Astrocyte of the hippocampus (primary cell): ENCODE measurements at regions not wholly inside any gene's neighbourhood (a gene's known extent, or its start where the extent isn't known, plus 50 kb on each side); places are given as distances from the start of the nearest gene placed in this dataset.
A peak's percentile ranks its signal among the peaks of the same experiment; 100 is the strongest.

Experiments
- DNase-seq: peaks from one replicate; pipeline ENCODE4 v3.0.0; 2011; ENCODE audit warnings: low read depth, low spot score

DNA sequence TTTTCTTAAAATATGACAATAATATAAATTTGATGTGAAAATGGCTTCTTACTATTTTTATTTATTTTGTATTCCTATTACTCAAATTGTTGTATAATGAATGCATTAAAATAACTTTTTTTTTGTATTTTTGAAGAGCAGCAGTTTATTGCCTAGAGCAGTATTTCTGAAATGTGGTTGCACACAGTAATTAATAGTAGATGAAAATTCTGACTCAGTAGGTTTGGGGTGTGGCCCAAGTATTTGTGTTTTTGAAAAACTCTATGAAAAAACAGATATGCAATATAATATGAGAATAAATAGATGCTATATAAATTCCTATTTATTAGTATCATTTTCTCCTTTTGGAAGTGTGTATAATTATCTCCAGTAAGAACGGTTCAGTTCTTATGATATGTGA is 2225.3 kb upstream of the C9orf72 start:
- DNase-seq = no peak

DNA sequence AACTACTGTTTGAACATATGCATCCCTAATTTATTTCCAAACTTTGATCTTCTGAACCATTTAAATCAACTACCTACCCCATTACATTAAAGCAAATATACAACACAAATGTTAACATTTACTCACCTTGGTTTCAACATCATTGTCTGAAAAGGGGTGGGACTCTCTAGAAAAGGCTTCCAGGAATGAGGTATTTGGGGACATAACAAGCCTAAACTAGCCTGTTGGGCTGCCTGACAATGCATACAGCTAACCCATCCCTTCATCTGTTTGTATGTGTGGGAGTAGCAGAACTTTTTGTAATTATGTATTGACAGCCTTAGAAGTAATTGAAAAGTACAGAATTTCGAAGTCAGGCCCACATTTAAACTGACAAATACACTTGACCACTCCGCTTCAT is 2225.9 kb upstream of the C9orf72 start:
- no peak for DNase-seq

DNA sequence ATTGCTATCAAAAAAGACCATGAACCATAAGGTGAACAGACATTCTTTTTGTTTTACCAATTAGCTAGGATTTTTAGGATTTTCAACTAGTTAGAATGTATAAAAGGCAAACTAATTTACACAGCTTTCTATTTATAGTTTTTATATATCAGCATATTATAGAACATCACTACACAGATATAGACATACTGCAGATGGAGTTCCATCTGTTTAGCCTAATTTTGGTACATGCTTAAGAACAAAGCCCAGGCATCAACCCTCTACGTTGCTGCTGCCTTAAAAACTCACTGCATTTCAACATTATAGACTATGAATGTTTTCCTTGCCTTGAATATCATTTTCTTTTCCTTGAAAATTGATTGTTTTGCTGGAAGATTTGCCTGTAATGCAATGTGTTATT is 2227.5 kb upstream of the C9orf72 start:
- no peak for DNase-seq

DNA sequence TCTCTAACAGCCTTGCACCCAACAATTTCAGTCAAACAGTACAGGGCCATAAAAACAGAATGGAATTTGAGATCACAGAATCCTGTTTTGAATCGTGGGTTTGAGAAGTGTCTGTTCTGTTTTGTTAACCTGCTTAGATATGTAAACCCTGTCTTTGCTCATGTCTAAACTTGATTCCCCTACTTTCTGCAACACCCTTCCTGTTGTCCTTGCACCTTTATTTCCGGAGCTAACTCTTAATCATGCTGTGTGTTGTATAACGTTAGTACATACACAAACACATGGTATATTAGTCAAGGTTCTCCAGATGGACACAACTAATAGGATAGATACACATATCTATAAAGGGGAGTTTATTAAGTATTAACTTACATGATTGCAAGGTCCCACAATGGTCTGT is 2229.2 kb upstream of the C9orf72 start:
- DNase-seq = no peak

DNA sequence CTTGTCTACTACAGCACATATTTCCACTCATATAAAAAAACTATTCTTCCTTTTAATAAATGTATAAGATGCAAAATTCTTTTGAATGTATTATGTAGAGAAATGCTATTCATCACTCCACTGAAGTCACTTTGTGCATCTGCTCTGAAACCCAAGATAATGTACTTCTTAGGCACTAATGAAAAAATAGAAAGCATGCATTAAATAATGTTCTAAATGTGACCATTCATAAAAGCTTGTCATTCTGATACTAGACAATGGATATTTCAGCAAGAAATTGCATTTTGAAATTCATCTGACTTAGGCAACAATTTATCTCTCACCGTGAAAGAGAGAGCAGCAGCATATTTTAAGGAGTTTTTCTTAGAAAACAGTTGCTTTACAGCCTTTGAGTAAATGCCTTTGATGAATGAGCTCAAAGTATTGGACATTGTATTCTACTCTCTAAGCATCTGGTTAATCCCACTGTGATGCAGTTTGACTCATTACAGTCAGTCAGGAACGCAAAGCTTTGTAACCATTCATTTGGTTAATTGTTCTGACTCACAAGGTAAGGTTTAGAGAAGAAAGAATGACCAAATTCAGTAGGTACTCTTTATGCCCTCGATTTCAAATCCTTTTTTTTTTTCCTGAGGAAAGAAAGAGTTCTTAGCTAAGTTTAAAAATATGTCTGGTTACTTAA is 2233.8 kb upstream of the C9orf72 start:
- peak; percentile 30 for DNase-seq

DNA sequence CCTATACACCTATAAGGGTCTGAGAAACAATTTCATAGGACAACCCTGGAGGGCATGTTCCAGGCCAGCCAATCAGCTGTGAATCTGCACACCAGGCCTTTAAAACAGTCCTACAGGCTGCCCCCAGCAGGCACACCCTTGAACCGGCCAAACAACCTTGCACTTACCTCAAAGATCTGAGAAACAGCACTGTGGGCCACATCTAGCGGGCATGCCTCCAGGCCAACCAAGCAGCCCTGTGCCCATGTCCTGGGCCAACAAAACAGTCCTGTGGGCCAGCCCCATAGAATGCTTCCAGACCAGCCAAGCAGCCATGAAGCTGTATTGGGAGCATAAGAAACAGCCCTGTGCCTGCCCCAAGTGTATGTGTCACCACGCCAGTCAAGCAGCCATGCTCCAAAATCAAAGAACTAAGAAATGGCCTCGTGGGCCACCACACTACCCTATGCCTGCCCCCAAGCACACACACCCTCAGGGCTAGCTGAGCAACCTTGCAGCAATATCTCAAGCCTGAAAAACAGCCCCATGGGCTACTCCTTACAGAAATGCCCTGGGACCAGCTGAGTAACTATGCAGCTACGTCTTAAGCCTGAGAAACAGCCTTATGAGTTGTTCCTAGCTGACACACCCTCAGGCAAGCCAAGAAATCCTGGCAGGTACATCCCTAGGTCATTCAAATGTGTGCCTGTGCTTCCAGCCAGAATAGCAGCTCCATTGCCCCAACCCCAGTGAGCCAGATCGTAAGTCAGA is 2243.8 kb upstream of the C9orf72 start:
- no peak for DNase-seq

DNA sequence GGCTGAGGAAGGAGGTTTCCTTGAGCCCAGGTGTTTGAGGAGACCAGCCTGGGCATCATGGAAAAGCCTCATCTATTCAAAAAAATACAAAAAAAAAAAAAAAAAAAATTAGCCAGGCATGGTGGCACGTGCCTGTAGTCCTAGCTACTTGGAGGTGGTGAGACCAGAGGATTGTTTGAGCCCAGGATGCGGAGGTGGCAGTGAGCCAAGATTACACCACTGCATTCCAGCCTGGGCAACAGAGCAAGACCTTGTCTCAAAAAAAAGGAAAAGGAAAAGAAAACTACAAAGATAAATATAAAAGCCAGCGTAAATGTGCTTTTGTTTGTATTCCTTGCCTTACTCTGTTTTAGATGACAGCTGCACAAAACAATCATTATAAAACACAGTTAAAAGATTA is 2249.2 kb upstream of the C9orf72 start:
- no peak for DNase-seq

DNA sequence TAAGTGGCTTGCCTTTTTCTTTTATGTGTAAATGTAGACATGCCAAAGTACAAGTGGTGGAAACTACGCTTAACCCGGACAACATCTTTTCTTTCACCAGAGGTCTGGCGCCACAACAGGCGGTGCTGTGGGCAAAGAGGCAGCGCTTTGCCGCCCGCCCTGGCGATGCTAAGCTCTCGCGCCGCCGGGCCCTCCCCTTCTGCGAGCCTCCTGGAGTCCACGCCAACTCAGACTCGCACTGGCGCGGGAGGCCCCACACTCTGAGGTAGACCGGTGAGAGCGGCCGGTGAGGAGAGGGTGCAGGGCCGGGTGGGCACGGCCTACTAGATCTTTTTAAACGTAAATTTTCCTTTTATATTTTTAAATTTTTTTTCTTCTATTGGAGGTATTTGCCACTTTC is 2253.1 kb upstream of the C9orf72 start:
- DNase-seq = no peak

DNA sequence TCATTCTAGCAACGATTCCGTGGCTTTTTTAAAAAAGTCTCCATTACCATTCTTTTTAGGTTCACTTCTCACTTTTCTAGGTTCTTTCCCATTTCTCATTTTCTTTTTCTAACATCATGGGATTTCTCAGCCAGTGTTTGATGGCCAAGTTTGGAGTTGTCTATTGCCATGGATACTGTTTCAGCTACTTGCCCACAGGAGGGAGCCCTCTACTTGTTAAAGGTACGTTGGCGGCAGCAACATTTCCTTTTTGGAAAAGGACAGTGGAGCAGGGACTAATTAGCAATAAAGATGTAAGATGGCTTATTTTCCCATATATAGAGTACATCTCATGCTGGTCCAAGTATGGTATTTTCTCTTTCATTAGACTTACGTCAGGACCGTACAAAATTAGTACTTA is 2257.5 kb upstream of the C9orf72 start:
- DNase-seq = peak; percentile 33

DNA sequence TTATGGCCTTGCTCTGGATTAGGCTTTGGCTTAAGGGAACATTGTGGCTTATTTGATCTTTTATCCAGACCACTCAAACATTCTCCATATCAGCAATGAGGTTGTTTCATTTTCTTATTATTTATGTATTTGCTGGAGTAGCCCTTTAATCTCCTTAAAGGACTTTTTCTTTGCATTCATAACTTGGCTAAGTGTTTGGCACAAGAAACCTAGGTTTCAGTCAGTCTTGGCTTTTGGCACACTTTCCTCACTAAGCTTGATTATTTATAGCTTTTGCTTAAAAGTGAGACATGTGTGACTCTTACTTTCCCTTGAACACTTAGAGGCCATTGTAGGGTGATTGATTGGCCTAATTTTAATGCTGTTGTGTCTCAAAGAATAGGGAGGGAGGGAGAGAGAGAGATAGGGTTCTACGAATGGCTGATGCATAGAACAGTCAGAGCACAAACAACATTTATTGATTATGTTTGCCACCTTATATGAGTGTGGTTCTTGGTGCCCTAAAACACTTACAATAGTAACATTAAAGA is 2265.3 kb upstream of the C9orf72 start:
- no peak for DNase-seq

DNA sequence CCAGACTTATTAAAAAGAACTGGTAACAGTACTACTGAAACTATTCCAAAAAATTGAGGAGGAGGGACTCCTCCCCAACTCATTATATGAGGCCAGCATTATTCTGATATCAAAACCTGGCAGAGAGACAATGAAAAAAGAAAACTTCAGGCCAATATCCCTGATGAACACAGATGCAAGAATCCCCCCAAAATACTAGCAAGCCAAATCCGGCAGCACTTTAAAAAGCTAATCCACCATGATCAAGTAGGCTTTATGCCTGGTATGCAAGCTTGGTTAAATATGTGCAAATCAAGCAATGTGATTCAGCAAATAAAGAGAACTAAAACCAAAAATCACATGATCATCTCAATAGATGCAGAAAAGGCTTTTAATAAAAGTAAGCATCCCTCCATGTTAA is 2271.0 kb upstream of the C9orf72 start:
- DNase-seq = no peak

DNA sequence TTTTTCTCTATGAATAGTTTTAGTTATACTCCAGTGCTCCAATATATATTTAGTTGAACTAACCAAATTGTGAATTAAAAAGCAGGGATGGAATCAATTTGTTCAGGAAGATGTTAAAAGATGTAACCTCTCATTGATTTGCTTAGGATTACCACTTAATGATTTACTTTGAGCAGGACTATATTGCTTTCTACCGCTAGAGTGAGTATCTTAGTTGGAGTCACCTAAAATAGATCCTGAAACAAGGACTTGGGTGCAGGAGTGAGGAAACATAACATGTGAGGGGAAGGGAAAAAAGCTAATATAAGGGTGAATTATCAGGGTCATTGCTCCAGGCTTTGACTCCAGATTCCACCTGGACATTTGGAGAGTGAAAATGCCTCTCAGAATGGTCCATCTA is 2277.4 kb upstream of the C9orf72 start:
- no peak for DNase-seq

DNA sequence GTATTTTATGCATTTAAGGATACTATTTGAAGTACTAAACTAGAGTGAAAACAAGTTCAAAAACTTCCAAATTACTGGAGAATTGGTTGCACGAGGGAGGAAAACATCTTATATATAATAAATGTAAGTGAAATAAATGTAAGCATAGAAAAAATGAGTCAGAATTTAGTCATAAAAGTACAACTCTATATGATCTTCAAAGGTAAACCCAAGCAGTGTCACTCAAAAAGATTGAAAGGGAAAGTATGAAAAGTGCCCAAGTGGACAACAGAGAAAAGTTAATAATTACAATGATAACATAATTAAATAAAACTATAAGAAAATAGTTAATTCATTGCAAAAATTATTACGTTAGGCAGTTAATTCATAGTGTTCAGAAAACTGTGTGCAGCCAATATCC is 2288.5 kb upstream of the C9orf72 start:
- DNase-seq = no peak

DNA sequence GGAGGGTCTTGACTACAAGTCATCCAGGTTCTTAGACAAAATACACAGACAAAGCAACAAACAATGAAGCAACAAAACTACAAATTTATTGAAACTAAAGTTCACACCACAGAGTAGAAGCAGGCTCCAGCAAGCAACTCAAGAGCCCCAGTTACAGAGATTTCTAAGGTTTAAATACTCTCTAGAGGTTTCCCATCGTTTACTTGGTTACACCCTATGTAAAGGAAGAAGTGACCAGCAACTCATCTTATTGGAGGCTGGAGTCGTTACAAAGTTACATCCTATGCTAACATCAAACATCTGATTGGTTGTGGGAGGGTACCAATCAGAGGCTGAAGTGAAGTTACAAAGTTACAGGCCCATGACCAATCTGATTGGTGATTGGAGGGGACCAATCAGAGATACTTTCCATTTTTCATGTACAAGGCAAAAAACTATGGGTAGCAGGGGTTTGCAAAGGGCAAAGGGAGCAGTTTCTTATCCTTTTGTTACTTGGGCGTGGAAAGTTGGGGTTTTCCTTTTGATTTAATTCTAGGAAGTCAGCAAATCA is 2292.6 kb upstream of the C9orf72 start:
- DNase-seq = no peak

DNA sequence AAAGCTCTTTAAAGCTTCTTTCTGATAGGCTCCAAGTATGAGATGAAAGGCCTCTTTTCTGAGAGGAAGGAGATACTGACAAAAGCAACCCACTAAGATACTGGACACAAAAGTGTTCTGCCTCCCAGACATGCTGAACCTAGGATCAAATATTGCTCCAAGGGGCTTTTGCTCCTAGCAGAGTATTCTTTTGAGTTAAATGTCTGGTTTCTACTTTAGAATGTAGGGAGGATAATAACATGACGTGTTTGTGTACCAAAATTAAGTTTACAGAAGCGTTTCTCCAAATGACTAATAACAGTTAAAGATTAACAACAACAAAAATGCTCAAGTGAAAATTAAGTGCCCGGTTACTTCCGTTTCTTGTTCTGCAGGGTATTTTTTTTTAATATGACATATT is 2293.3 kb upstream of the C9orf72 start:
- DNase-seq = no peak

DNA sequence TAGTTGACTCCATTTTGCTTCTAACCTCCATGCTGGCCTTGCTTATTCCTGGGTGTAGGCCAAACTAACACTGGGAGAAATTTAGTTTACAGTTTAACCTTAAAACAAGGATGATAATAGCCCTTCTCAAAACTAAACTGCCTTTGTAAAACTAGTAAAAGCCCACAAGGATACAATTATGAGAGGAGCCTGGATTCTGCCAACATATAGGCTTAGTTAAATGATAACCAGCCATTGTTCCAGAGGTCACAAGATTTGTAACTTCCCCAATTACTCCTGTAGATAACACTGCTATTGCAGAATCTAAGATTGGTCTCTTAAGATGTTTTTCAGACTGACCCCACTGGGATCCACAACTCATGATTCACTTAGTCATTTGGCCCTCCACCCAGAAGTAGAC is 2300.3 kb upstream of the C9orf72 start:
- no peak for DNase-seq

DNA sequence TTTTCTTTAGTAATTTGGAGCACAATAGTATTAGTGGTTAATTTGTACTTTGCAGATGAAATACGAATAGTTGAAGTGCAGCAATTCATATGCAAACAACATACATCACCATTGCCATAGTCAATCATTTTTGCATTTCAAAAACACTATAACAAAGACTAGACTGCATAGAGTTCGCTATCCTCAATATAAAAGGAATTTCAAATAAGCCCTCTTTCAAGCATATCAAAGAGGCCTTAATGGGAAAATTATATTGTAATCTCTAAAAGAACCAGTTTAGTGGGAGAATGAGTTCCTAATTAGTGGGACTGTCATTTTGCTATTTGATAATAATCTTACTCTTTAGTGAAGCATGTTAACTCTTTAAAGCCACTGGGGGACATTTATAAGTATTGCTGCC is 2302.3 kb upstream of the C9orf72 start:
- no peak for DNase-seq

DNA sequence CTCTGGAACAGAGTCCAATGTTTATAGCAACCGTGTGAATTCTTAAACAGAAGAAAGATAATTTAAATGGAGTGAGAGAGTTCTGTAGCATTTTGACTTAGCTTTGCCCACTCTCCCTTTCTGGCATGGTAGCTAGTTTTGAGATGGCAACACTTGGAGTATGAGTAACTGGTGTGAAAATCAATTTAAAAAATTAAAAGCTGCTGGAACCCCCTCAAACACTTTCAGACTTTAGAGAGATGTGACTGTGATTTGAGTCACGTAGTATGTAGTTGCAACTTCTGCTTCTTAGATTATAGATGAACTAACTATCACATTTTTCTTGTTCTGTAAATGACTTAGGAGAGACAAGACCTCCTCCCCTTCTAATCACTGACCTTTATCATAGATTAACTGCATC is 2309.5 kb upstream of the C9orf72 start:
- DNase-seq = no peak

DNA sequence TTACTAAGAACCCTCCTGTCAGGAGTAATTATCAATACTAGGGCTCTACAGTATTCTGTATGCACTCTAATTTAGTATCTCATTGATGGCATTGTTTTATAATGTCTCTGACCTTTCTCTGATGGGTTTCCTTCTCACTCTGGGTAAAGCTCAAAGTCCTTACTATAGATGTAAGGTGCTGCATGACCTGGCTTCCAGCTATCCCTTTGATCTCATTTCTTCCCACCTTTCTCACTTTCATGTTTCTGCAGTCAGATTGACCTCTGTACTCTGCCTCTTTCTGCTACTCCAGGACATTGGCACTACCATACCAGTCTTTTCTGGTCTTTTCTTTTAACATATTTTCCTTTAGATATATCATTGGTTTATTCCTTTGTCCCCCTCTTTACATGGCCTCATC is 2332.8 kb upstream of the C9orf72 start:
- no peak for DNase-seq

DNA sequence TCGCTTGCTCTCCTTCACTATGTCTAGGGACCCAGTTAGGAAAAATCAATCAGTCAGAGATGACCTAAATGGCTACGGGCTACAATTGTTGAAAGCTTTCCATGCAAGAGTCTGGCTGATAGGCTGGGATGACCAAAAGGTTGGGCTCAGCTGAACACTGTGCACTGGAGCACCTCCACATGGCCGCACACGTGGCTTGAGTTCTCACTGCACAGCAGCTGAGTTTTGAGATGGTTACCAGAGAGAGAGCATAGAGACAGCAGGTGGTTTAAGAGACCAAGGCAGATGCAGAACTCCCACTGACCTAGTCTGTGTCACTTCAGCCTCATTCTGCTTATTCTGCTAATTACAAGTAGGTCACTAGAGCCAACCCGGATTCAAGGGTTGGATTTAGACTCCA is 2354.8 kb upstream of the C9orf72 start:
- DNase-seq = no peak

DNA sequence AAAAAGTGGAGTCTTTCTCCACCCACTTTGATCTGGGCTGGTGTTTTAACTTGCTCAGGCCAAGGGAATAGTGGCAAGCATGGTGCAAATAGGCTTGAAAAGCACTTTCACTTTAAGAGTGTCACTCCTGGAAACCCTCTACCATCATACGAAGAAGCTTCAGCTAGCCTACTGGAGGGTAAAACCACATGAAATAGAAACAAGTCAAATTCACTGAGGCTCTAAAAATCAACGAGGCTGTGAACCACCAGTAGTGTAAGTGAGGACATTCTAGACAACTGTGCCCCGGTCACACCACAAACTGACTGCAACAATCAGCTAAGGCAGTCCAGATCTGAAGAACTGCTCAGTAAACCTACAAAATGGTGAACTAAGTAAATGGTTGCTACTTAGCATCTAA is 2366.3 kb upstream of the C9orf72 start:
- DNase-seq = no peak

DNA sequence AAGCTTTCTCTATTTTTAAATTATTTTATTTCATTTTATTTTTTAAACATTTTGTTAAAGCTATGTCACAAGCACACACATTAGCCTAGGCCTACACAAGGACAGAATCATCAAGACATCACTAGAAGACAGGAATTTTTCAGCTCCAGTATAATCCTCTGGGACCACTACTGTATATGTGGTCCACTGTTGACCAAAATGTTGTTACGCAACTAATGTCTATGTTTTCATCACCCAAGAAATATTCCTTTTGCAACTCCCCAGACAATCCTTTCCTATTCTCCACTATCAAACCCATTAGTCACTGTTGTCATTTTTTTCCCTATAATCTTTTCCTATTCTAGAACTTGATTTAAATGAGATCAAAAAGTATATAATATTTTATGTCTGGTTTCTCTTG is 2371.7 kb upstream of the C9orf72 start:
- no peak for DNase-seq

DNA sequence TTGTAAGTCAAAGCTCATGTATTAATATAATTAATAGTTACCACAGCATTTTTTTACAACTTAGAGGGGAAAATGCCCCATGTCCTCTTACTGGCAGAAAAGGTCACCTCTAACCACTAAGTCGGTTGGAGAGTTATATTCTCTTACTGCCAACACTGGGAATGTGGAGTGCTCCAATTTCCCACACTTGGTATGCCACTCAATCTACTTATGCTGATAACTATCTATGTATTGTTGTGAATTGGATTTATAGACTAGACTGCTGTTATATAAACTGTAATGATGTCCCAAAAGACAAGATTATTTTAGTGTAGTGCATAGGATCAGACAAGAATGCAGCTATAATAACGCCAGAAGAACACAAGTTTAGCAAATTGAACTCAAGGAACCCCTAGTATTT is 2385.2 kb upstream of the C9orf72 start:
- DNase-seq = no peak
